ENCODE measurements at regions not wholly inside any gene's neighbourhood (a gene's known extent, or its start where the extent isn't known, plus 50 kb on each side); places are given as distances from the start of the nearest gene placed in this dataset.
"Not testable (repeated sequence)": the region's sequence is repeated elsewhere in the genome, so short reads cannot be mapped to it uniquely, and the experiment has no call there.

- Histone ChIP-seq H3K36me3 (ENCODE audit: insufficient read depth, low read length) (no peaks in the 10 kb centered on the region), H3K27ac (ENCODE audit: low read depth, low read length, poor library complexity, severe bottlenecking) (no peak overlapping the region), H3K9ac (ENCODE audit: low read length) (no peak overlapping the region), H3F3A (ENCODE audit: insufficient read depth, low read length) (no peaks in the 10 kb centered on the region), H3K9me2 (ENCODE audit: low read depth, low read length) (no peaks in the 10 kb centered on the region), H3K4me1 (ENCODE audit: insufficient read depth, low read length, severe bottlenecking) (no peaks in the 10 kb centered on the region), H4K20me1 (ENCODE audit: insufficient read depth, low read length) (no peaks in the 10 kb centered on the region), H2AFZ (ENCODE audit: low read length) (no peak overlapping the region), H3K27me3 (ENCODE audit: insufficient read depth, low read length) (no peaks in the 10 kb centered on the region), H3K9me3 (ENCODE audit: low read length) (no peaks in the 10 kb centered on the region), H3K4me3 (ENCODE audit: low read depth, low read length, poor library complexity, severe bottlenecking) (no peak overlapping the region), H3K79me2 (ENCODE audit: insufficient read depth, low read length) (no peaks in the 10 kb centered on the region), H3K4me2 (ENCODE audit: low read length) (no peak overlapping the region)
- no peak for TF ChIP-seq EZH2 (IDR thresholded peaks at IDR 0.05; ENCODE audit: borderline replicate concordance, low read length)
- TF ChIP-seq, protein P1, sequence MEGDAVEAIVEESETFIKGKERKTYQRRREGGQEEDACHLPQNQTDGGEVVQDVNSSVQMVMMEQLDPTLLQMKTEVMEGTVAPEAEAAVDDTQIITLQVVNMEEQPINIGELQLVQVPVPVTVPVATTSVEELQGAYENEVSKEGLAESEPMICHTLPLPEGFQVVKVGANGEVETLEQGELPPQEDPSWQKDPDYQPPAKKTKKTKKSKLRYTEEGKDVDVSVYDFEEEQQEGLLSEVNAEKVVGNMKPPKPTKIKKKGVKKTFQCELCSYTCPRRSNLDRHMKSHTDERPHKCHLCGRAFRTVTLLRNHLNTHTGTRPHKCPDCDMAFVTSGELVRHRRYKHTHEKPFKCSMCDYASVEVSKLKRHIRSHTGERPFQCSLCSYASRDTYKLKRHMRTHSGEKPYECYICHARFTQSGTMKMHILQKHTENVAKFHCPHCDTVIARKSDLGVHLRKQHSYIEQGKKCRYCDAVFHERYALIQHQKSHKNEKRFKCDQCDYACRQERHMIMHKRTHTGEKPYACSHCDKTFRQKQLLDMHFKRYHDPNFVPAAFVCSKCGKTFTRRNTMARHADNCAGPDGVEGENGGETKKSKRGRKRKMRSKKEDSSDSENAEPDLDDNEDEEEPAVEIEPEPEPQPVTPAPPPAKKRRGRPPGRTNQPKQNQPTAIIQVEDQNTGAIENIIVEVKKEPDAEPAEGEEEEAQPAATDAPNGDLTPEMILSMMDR (IDR thresholded peaks at IDR 0.05; ENCODE audit: low read length), result no peak
These were observed 254.1 kb upstream of the ACTBL2 start for GRCh38 chr5:57736716-57737115.

DNA sequence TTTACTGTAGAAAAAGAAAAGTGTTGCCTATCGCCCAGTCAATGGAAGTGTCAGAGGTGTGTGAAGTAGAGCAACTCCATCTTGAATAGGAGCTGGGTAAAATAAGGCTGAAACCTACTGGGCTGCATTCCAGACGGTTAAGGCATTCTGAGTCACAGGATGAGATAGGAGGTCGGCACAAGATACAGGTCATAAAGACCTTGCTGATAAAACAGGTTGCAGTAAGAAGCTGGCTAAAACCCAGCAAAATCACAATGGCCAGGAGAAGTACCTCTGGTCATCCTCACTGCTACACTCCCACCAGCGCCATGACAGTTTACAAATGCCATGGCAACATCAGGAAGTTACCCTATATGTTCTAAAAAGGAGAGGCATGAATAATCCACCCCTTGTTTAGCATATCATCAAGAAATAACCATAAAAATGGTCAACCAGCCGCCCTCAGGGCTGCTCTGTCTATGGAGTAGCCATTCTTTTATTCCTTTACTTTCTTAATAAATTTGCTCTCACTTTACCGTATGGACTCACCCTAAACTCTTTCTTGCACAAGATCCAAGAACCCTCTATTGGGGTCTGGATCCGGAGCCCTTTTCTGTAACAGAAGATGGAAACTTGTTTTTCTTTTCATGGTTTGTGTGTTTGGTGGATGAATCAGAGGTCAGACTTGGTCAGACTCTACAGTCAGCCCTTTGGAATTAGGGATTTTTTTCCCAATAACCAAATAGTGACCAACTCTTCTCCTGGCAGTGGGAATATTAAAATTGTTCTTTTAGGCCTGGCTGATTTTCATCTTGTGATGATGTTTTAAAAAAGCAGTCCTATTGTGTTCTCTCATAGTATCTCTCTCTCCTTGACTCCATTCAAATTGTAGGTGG, 252.9 kb upstream of the ACTBL2 start:
- H3K4me3 ChIP-seq (ENCODE audit: low read depth, low read length, poor library complexity, severe bottlenecking); H3F3A ChIP-seq (ENCODE audit: insufficient read depth, low read length); H3K9me3 ChIP-seq (ENCODE audit: low read length); H2AFZ ChIP-seq (ENCODE audit: low read length); H3K79me2 ChIP-seq (ENCODE audit: insufficient read depth, low read length); H3K27ac ChIP-seq (ENCODE audit: low read depth, low read length, poor library complexity, severe bottlenecking); H3K36me3 ChIP-seq (ENCODE audit: insufficient read depth, low read length); H4K20me1 ChIP-seq (ENCODE audit: insufficient read depth, low read length); H3K4me1 ChIP-seq (ENCODE audit: insufficient read depth, low read length, severe bottlenecking); H3K4me2 ChIP-seq (ENCODE audit: low read length); H3K9me2 ChIP-seq (ENCODE audit: low read depth, low read length); H3K9ac ChIP-seq (ENCODE audit: low read length); H3K27me3 ChIP-seq (ENCODE audit: insufficient read depth, low read length): not testable (repeated sequence)

- H3K27ac ChIP-seq (ENCODE audit: low read depth, low read length, poor library complexity, severe bottlenecking), result no peak overlapping the region
These were observed 251.7 kb upstream of the ACTBL2 start for GRCh38 chr5:57734296-57734695.

More at GRCh38 chr5:57734296-57734695, 251.7 kb upstream of the ACTBL2 start:
- no peak overlapping the region for H3K9ac ChIP-seq (ENCODE audit: low read length)
- no peak overlapping the region for H3K4me2 ChIP-seq (ENCODE audit: low read length)
- H4K20me1 ChIP-seq (ENCODE audit: insufficient read depth, low read length), result no peaks in the 10 kb centered on the region
- H3K9me3 ChIP-seq (ENCODE audit: low read length), result no peaks in the 10 kb centered on the region
- H3K79me2 ChIP-seq (ENCODE audit: insufficient read depth, low read length), result no peaks in the 10 kb centered on the region
- H3K36me3 ChIP-seq (ENCODE audit: insufficient read depth, low read length), result no peaks in the 10 kb centered on the region
- no peaks in the 10 kb centered on the region for H3F3A ChIP-seq (ENCODE audit: insufficient read depth, low read length)
- no peaks in the 10 kb centered on the region for H3K4me1 ChIP-seq (ENCODE audit: insufficient read depth, low read length, severe bottlenecking)
- no peak overlapping the region for H3K4me3 ChIP-seq (ENCODE audit: low read depth, low read length, poor library complexity, severe bottlenecking)
- no peaks in the 10 kb centered on the region for H3K9me2 ChIP-seq (ENCODE audit: low read depth, low read length)
- TF ChIP-seq, protein P1 (IDR thresholded peaks at IDR 0.05; ENCODE audit: low read length), result no peak
- TF ChIP-seq EZH2 (IDR thresholded peaks at IDR 0.05; ENCODE audit: borderline replicate concordance, low read length), result no peak
- no peak overlapping the region for H2AFZ ChIP-seq (ENCODE audit: low read length)
- no peaks in the 10 kb centered on the region for H3K27me3 ChIP-seq (ENCODE audit: insufficient read depth, low read length)
